Activated T-cell treated with anti-CD3 and anti-CD28 coated beads for 24 hours (primary cell): ENCODE measurements at regions not wholly inside any gene's neighbourhood (a gene's known extent, or its start where the extent isn't known, plus 50 kb on each side); places are given as distances from the start of the nearest gene placed in this dataset.
"Not testable (repeated sequence)": the region's sequence is repeated elsewhere in the genome, so short reads cannot be mapped to it uniquely, and the experiment has no call there.

Source experiments
- DNase-seq: peaks from one replicate; pipeline ENCODE4 v3.0.0-alpha.2; 2020; ENCODE audit warnings: low read depth

DNA sequence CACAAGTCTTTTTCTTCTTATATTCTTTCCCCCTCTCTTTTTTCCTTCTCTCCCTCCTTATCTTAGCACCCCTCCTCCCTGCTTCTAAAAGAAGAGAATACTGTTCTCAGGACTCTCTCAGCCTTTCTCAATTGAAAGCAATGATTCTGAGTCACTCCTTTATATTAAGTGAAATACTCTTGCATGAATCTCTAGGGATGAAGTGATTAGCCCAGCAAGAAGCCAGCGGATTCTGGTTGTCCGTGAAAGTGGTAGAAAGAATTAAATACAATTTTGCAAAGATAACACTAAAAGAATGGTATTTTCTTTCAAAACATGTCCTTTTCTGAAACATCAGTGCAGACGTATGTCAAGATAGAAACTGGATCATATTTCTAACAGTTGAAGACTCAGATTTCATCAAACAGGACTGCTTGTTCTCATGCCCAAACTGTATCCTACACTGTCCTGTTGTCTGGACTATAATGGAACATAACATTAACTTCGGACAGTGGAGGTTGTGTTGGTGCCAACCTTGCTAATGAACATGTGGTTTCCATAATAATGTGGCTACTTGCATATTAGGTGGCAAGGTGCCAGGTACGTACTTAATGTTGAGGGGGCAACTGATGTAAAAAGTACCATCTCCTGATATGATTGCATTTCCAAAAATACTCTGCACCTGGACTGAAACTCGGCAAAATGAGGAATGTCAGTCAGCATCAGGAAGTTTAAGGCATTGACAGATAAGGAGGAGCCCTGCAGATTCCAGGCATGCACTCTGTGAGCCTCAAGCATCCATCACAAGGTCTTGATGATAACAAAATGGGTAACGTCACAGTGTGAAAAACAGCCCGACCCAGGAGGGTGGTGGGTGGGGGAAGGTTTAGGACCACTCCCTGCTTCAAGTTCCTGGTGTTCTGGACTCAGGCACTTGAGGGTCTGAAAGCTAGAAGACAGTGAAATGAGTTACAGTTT, 357.2 kb downstream of the DLEU7 start:
- no peak for DNase-seq

DNA sequence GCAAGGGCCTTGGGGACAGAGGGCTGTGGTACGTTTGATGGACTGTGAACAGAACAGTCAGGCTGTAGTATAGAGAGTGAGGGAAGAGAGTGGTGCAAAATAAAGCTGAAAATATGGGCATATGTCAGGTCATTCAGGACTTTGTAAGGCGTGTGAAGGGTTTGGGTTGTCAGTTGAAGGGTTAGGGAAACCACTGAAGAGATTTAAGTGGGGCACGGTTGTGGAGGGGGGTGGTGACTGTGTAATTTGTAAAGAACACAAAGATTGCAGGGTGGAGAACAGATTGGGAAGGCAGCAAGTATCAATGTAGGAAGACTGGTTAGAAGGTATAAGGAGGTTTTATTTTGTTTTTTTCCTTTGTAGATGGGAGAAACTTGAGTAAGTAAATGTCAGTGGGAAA, 349.8 kb downstream of the DLEU7 start:
- DNase-seq: no peak

DNA sequence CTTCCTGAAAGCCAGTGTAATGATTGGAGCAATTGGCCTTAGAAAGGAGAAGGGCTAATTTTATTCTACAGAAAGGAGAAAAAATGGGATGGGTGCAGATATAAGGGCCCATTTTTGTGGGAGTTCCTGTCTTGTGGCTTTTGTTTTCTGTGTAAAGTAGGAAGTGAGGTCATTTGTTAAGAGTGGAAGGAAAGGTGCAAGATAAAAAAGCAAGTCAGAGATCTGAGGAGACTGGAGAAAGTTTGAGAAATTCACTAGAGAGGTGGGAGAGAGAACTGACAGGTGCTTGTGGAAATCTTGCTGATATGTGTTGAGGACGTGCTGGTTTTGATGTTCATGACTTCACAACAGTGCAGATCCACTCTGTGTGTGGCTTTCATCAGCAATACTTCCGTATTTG, 349.4 kb downstream of the DLEU7 start:
- DNase-seq: no peak

DNA sequence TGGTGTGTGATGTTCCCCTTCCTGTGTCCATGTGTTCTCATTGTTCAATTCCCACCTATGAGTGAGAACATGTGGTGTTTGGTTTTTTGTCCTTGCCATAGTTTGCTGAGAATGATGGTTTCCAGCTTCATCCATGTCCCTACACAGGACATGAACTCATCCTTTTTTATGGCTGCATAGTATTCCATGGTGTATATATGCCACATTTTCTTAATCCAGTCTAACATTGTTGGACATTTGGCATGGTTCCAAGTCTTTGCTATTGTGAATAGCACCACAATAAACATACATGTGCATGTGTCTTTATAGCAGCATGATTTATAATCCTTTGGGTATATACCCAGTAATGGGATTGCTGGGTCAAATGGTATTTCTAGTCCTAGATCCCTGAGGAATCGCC, 340.3 kb downstream of the DLEU7 start:
- DNase-seq: not testable (repeated sequence)

DNA sequence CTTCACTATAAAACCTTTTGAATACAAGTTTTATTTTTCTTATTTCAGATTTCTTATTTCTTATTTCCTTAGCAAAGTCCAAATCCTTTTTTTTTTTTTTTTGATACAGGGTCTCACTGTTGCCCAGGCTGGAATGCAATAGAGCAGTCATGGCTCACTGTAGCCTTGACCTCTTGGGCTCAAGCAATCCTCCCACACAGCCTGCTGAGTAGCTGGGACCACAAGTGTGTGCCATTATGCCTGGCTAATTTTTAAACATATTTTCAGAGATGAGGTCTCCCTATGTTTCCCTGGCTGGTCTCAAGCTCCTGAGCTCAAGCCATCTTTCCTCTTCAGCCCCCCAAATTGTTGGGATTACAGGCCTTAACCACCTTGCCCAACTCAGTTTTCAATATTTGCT, 334.3 kb downstream of the DLEU7 start:
- DNase-seq: no peak

DNA sequence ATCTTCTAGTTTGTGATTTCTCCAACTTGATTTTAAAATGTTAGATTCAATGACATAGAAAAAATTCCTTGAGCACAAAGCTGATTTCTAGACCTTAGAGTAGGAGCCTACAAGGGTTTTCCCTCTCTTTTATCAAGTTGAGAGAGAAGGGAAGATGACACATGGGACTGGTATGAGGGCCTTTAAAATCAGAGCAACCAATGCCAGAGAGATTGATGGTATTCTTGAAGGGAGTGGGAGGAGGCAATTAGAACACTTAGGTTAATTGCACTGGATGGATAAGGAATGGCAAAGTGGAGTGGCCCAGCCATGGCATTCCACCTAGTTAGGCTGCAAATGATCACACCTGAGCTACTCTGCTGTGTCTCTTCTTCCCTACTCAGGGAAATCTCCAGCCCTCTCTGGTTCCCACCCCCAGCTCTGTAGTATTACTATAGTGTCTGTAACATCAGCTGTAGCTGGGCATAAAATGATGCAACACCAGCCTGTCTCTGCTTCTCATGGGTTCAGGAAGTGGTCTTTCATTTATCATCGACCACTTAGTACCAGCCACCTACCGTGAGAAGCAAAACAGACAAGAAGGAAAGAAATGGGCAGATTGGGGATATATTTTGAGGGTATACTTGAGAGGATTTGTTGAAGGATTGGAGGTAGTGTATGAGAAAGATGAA, 333.6 kb downstream of the DLEU7 start:
- no peak for DNase-seq

DNA sequence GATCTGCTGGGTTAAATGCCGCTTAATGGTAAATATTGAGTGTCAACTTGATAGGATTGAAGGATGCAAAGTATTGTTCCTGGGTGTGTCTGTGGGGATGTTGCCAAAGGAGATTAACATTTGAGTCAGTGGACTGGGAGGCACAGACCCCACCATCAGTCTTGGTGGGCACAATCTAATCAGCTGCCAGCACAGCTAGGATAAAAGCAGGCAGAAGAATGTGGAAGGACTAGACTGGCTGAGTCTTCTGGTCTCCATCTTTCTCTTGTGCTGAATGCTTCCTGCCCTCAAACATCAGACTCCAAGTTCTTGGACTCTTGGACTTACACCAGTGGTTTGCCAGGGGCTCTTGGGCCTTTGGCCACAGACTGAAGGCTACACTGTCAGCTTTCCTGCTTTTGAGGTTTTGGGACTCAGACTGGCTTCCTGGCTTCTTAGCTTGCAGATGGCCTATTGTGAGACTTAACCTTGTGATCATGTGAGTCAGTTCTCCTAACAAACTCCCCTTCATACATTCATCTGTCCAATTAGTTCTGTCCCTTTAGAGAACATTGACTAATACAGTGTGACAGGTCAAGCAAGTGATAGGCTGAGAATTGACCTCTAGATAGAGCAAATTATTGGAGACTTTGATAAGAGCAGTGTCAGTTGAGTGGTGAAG, 332.5 kb downstream of the DLEU7 start:
- DNase-seq: not testable (repeated sequence)

DNA sequence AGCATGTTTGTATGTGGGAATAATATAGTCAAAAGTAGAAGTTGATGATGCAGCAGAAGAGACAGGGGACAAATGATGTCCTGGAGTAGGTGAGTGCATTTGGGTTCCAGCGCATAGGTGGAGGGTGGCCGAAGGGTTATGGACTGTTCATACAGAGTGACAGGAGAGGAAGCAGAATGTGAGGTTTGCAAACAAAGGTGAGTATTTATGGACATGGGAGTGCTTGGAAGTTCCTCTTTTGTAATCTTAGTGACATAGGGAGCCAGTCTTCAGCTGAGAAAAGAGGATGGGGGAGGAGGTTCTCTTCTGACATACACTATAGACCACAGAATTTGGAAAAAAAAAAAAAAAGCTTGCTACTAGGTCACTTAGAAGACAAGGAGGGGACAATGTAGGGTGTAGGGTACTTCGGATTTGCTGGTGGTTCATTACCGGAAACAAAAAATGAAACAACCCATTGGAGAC, 331.6 kb downstream of the DLEU7 start:
- DNase-seq: no peak

DNA sequence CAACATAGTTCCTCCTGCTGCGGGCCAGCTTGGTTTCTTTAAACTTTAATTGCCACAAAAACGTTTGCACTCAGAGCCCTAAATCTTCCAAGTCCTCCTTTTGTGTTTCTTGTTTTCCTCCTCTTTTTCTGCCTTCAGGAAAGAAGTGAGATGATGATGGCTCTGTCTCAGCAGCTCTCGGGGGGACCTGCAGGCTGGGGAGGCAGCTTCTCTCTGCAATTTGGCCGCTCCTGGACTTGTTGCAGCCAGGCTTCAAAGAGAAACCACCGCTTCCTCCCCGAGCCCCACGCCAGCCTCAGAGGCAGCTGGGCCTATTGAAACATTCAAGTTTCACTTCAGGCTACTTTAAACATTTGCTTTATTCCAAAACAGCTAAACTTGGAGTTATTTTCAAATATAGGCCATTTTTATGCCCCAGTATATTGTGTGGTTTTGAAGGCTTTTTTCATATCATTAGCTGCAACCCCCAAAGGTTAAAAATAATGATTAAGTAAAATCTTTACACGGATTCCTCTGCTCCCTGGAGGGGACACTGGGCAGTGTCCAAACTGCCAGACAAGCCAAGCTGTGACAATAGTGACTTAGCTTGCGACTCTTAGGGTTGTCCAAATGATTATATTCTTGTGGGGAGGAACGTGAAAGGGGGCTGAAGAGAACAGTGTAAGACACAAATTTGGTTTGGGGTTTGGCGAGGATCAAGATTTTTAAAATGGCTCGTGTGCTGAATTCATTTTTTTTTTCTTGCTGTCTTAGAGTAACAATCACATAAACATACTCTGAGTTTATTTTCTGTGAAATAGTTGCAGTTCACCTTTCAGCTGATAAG, 330.8 kb downstream of the DLEU7 start:
- no peak for DNase-seq

DNA sequence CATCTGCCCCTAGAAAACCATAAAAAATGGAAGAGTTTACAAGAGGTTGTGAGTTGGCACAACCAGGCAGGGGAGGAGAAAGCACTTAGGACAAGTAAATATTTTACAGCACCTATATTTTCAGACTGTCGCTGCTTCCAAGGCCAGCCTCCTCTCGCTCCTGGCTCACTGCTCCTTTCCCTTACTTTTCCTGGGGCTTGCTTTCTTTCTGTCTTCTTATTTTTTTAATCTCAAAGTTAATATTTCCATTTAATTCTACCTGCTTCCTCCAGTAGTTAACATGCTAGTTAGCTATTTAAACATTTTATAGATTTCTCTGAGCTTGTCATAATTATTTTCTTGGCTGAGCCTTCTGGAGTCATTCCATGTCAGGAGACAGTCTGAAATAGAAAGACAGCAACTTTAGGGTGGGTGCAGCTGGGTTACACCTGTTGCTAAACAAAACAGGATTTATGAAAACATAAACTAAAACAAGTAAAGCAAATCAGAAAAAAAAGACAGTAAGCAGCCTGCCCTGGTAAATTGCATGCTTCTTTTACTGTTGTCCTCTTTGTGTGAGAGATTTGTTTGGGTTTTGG, 330.1 kb downstream of the DLEU7 start:
- no peak for DNase-seq

DNA sequence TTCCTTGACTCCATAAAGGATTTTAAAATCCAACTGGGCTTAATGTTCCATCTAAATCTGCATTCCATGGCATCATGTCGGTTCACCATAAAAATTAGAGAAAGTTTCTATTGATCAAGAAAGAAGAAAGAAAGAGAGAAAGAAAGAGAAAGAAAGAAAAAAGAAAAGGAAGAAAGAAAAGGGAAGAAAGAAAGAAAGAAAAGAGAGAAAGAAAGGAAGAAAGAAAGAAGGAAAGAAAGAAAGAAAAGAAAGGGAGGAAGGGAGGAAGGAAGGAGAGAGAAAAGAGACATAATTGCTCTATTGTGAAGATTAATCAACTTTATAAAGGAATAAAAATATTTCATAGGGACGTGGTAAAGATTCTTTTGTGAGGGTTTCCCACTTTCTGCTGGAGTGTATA, 329.2 kb downstream of the DLEU7 start:
- DNase-seq: no peak

DNA sequence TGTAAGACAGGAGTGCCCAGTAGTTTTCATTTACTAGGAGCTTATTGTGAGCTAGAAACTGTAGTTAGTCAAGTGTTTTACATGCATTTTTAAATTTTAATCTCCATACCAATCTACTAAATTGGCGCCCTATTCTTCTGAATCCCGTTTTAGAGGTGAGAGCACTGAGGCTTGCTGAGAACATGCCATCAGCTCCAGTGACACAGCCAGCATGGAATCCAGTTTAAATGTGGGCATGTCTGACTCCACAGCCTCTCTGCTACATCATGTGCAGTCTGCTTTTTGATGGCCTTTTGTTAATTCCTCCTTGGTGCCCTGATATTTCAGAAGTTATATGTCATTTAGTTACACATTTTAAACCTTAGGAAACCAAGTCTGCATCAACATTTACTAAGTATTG, 325.4 kb downstream of the DLEU7 start:
- DNase-seq: no peak

DNA sequence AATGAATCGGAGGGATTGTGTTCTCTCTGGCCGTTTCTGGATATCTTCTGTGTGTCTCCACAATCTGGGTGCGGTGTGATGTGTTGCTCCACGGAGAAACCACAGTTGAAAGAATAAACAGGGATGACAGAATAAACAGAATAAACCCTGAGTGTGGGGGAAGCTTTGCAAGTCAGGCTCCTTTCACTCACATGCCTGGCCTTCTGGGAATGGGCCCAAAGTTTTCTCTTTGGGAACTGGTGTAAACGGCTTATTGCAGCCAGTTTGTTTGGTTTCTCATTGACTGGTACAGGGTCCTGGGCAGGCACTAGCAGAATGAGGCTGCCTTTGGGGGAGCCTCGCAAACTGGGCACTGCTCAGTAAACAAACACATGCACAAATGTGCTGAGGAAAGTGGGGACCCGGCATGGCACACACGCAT, 324.7 kb downstream of the DLEU7 start:
- no peak for DNase-seq

DNA sequence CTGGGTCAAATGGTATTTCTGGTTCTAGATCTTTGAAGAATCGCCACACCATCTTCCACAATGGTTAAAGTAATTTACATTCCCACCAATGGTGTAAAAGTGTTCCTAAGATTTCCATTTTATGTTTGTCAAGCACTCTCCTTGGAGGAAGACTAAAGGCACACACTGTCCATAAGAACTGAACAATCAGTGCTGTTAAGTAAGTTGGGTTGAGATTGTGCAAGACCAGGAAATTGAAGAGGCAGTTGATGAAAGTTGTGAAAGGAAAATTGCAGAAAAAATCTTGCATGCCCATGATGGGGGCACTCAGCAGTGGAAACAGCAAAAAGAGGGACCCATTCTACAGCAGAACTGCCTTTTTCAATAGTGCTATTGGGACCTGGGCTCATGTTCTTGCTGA, 323.6 kb downstream of the DLEU7 start:
- DNase-seq: no peak

DNA sequence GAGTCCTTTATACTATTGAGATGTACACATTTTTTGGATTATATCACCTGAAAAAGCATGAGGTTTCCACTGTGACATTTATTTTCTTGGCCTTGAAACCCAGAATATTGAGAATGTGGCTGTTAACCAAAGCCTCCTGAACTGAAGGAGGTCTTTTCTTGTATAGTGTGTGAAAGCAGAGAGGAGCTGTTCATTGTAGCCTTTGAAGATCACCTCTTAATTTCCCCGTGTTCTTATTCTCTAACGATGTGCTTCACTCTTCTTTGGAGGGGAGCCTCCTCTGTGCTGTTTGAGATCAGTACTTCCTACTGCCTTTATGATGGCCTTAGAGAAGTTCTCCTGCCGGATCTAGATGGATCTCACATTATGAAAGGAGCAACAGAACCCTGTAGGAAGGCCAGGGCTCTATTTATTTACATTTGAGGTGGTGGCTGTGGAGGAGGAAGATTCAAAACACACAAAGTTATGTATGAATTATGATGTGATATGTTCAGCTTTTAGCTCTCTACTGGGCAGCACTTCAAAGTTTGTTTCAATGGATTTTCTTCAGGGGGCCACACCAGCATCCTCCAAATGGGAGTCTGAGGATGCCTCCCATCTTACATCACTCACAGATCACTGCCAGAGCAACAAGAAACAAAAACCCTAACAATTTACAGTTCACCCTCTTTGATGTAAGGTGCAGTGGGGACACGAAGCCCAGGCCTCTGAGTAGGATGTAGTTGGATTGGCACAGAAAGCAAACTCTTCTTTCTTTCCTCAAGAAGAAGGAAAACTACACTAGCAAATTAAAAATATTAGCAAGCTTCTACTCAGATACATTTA, 322.3 kb downstream of the DLEU7 start:
- DNase-seq: no peak

DNA sequence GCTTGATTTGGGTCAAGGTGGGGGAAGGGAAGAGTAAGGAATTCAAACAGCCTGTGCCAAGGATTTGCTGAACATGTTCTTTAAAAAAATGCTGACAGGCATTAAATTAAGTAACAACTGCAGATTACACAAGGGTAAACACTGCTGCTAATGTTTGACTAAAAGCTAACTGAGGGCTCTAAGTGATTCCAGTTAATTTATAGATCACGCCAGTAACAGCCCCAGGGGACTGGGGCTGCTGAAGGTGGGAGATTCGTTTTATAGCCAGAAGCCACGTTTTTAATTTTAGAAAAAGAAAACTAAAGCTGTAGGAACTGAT, 321.7 kb downstream of the DLEU7 start:
- DNase-seq: no peak

DNA sequence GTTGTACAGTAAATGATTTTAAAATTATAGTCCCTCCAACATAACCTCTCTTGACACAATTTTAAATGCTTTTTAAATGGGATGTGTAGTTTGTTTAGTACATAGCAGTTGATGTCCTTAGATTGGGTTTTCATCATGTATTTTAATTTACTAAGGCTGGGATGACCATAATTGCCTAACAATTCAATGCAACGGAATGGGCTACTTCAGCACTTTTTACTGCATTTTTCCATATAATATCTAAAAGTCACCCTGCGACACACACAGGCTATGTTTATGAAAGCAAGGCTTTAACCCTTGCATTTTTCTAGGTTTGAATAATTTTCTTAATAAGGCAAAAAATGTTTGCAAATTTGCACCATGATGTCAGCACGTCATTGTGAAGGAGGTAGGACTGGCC, 321.0 kb downstream of the DLEU7 start:
- no peak for DNase-seq

DNA sequence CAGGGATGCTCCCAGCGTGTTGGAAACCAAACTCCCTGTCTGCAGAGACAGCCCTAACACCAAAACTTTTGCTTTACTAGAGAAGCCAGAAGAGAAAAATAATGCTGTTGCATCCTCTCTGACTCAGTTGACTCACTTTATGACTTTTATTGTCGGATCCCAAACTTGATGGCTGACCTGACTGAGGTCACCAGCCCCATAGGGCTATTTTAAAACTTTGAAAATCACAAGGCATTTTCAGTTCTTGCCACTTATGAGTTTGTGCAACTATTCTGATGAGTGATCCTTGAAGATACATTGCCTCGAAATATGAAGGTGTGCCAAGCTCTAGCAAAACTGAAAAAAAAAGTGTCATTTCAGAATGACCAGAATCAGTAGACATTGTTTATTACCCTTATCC, 320.2 kb downstream of the DLEU7 start:
- no peak for DNase-seq

DNA sequence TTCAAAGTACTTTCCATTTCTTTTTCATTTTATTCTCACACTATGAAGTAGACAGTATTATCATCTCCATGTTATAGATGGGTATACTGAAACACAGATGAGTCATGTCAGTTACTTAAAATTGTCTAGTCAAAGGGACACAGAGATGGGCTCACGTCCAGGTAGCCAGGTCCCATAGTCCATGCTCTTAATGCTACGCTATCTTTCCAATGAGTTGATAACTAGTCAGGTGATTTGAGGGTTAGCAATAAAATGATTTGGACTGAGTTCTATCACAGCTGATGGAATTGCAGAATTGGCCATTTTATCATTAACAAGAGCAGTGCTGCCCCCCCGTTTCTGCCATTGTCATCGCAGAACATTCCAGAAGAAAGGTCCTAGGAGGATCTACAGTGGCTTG, 318.9 kb downstream of the DLEU7 start:
- DNase-seq: no peak

DNA sequence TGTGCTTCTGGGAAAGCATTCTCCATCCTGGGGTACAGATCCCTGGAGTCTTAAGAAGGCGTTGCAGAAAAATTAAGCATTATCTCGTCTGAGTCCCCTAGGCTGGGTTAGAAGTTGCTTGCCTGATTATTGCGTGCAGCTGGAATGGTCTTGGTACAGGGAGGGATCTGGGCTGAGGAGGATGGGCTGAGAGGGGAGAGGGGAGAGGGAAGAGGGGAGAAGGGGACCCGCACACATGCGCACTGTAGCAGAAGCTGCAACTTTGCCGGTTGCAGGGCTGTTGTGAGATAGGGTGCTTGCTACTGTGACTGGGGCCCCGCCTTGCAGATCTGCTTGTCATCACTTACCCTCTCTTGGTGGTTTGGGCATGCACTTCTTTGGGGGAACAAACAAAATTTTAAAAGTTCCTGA, 316.8 kb downstream of the DLEU7 start:
- DNase-seq: no peak

DNA sequence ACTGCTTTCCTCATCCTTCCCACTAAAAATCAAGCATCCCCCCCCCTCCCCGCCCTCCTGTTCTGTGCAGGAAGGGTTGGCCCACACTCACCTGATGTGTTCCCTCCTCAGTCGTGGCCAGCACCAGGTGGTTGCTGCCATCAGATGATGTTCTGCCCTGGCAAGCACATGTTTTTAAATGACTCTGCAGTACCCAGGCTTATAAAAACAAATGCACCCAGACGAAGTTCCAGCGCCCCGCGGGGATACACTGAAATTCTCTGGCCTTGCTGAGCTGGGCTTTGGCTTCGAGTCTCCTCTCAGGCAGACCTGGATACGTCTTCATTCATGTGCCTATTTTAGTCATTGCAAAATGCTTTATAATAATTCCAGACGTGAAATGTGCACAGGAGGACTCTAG, 316.3 kb downstream of the DLEU7 start:
- no peak for DNase-seq
